GM19455 (cell line): ENCODE measurements at regions not wholly inside any gene's neighbourhood (a gene's known extent, or its start where the extent isn't known, plus 50 kb on each side); places are given as distances from the start of the nearest gene placed in this dataset.
"Not testable (repeated sequence)": the region's sequence is repeated elsewhere in the genome, so short reads cannot be mapped to it uniquely, and the experiment has no call there.

Experiments used
- ATAC-seq: cut with Tn5 transposase; IDR thresholded peaks from one replicate; pipeline ENCODE4 v1.9.1; 2021; ENCODE audit not compliant: unreplicated experiment

DNA sequence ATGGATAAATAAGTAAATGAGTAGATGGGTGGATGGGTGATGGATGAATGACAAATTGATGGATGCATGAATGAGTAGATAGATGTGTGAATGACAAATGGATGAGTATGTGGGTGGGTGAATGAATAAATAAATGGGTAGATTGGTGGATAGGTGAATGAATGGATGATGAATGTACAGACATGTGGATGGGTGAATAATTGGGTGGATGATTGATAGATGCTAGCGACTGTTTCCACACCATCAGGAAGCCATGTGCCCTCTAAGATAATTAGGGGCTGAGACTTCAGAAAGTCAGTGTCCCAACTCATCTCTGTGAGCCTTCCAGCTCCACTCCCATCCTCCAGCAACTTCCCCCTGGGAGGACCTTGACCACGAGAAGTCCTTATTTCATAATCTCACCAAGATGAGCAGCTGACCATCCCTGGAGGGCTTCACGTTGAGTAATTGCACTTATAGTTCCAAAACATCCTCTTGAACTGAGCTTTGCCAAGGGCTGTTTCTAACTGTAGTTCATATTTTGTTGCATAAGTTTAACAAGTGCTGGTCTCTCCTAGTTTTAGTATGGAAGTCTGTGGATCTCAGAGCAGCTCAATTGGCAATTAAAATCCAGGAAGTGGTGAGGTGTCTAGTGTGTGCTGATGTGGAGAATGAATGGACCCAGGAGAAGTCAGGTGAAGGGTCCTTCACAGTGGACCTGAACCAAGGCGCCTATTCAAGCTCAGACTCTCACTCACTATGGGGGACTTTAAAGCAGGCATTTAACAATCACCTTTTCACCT is 295.7 kb downstream of the ADGRD1 start:
- no peak for ATAC-seq

DNA sequence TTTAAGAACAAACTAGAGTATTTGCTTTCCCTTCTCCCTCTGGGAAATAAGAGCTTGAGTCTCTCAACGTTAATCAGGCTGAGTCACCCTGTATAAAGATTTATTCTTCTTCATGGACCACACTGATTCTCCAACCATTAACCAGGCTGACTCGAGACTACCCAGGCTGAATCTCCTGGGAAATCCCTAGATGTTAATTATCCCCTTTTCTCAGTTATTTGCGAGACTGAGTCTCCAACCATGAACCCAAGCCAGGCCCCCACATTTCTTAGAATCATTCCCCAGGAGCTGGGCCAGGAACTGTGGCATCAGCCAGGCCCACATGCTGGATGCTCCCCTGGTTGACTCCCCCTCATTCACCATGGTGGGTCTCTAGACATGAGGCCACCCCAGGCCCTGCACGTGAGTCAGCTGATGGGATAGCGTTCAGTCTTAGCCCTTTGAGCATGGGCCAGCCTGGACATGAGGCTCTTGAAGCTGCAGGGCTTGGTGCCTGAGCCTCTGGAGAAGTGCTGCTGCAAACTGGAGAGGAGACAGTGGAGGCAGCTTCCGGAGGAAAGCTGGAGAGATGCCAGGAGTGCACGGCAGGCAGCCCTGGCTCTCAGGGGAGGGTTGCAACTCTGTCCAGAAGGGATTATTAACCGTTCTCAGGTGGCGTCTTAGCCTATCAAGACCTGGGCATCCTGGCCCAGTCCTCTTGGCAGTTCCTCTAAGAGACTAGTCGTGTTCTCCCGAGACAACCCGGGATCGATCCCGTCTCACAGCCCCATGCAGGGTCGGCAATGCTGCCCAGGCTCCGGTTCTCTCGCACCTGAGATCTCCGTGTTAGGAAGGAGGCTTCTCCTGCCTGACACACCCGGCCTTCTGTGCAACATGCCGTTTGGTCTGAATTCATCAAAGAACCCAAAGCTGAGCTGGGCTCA is 296.6 kb downstream of the ADGRD1 start:
- no peak for ATAC-seq

DNA sequence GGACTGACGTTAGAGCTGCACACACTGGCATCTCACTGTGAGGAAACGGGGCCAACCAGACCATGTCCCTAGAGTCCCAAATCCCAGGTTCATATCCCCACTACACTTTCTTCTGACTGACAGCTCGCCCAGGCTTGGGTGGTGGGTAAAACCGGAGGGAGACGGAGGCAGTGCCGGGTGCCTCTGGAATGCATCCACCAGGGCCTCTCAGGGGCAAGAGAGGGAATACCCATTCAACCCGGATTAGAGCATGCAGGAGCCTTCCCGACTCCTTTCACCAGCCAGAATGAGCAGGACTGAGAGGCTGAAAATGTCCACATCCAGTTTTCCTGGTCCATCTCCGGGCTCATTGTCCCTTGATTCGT is 297.2 kb downstream of the ADGRD1 start:
- no peak for ATAC-seq

- ATAC-seq = no peak
Observed at GRCh38 chr12:131251336-131252101, 297.8 kb downstream of the ADGRD1 start.

DNA sequence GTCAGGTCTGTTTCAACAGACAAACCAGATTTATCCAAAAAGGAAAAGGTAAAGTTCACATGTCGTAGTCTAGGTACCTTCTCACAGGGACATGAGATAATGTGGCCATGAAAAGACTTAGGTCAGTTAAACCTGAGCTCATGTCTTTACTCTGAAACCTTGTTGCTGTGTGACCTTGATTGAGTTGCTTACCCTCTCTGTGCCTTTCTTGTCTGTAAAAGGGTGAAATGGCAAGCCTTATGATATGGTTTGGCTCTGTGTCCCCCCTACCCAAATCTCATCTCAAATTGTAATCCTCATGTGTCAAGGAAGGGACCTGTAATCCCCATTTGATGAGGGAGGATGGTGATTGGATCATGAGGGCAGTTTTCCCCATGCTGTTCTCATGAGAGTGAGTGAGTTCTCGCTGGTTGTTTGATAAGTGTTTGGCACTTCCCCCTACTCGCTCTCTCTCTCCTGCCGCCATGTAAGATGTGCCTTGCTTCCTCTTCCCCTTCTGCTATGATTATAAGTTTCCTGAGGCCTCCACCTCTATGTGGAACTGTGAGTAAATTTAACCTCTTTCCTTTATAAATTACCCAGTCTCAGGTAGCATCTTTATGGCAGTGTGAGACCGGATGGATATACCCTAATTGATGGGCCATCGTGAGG is 299.8 kb downstream of the ADGRD1 start:
- ATAC-seq = no peak

GRCh38 chr12:131254374-131254773 is 300.7 kb downstream of the ADGRD1 start:
- ATAC-seq = no peak

DNA sequence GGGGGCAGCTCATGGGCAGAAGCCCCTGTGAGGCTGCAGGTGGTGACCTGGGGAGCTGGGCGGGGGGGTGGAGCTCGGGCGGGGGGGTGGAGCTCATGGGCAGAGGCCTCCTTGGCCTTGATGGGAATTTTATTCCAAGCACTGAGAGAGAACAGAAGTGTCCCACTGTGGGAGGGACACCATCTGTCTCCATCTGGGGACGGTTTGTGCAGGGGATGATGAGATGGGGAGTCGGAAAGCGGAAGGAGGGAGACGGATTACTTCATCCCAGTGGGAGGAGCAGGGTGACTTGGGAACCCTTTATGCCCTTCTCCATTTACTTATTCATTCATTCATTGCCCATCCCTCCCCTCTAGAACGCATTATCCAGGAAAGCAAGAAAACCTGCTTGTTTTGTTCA is 304.7 kb downstream of the ADGRD1 start:
- ATAC-seq = no peak

GRCh38 chr12:131260251-131260905 is 306.7 kb downstream of the ADGRD1 start:
- ATAC-seq = no peak

GRCh38 chr12:131260954-131261353 is 307.2 kb downstream of the ADGRD1 start:
- ATAC-seq = no peak

DNA sequence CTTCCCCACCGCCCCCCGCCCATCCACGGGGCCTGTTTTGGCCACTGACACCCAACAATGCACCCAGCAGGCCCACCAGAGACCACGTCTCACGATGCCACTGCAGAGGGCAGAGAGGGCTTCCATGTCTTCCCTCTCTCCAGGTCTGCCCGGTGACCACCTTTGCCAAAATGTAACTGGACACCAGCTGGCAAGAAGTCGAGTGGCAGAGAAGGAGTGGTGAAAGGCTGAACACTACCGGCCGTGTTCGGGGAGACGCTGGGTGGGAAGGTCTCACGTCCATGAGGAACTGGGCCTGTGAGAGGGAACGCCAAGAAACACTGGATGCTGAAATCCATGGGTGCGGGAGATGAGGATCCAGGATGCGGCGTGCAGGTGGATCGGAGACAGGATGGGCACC is 308.2 kb downstream of the ADGRD1 start:
- no peak for ATAC-seq

- no peak for ATAC-seq
Observed at GRCh38 chr12:131263626-131264025, 309.9 kb downstream of the ADGRD1 start.

- ATAC-seq = no peak
Observed at GRCh38 chr12:131264635-131265034, 310.9 kb downstream of the ADGRD1 start.

DNA sequence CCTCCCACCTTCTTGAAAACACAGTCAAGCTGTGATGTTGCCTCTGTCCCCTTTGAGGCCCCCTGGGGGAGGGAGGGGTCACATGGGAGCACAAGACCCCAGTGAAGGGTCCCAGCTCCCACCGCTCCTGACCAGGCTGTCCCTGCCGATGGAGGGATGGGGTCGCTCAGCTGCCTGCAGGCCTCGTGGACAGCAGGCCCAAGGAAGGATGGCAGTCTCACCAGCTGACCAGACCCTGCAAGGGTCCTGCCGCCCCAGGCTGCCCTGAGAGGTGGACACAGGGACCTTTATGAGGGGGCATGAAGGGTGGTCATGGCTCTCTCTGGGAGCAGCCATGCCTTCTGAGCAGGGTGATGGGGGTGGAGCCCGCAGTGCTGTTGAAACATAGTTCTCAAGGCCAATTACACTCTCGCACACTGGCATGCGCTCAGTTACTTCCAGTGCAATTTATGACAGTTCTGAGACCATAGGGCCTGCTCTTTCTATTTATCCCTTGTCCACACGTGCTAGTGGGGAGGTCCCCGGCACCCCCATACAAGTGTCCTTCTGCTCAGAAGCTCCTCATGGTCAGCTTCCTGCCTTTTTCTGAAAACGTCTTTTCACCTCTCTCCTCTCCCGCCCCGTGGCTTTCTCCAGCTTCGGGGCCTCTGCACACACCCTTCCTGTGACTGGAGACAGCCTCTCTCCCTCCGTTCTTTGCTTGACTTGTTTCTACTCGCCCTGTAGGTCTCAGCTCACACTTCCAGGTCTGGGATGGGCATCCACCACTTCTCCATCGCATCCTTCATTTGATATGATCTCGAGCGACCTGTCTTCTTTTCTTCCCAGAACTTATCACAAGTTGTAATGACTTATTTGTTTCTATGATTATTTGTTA is 313.1 kb downstream of the ADGRD1 start:
- no peak for ATAC-seq

DNA sequence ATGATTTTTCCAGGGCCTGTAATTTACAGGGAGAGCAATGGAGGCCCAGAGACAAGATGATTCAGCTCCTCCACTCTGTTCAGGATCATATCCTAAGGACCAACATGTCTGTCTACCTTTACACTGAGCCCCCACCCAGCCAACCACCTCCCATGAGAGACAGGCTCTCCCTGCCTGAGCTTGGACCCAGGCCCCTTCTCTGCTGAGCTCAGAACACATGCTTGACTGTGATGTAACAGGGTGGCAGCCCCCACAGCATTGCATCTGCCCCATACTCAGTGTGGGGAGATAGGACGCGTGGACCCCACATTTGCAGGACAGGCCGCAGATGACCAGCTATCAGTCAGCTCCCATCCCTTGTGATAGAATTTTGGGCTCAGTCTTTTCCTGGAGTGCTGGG is 313.9 kb downstream of the ADGRD1 start:
- ATAC-seq = no peak

DNA sequence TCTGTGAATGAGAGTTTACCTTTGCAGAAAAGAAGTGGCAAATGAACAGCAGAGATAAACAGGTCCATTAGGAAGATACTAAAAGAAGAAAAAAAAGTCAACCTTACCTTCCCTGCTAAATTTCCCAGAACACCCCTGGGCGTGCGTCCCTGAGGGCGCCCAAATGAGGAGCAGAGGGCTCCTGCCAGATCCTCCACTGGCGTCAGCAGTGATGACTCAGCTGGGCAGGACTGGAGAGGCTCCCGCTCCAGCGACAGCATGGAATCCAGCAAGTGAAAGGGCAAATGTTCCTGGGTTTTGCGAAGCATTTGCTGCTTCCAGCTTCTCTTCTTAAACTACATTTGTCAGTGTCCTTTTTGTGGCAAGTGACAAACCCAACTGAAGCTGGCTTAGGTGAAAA is 314.4 kb downstream of the ADGRD1 start:
- not testable (repeated sequence) for ATAC-seq

DNA sequence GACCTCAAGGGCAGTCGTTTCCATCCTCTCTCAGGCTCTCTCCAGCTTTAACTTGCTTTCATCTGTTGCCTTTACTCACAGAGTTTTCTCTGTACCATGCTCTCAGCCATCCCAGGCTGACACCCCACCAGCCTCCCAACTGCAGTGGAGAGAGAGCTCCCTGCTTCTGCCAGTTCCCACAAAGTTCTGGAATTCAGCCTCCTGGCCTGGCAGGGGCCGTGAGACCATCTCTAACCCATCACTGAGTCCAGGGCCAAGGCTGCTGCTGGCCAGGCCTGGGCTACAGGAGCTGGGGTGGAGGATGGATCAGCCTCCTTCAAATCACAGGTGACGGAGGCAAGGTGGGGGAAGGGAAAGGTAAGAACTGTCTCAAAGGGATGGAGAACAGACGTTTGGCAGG is 314.9 kb downstream of the ADGRD1 start:
- ATAC-seq = not testable (repeated sequence)

DNA sequence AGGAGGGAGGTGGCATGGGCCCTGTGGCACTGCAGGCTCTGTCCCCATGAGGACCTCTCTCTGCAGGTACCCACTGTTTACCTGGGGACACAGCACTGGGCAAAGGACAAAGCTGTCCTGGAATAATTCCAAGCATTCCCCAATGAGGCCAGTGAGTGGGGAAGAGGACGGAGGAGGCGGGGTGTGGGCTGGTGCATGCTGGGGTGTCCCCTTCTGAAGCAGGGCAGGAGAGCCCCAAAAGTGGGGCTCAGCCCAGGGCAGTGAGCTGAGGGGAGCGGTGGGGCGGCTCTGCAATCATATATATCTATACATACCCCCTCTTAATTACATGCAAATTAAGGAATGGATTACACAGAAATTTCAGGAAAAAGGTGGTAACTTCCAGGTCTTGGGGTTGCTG is 315.8 kb downstream of the ADGRD1 start:
- ATAC-seq = no peak

GRCh38 chr12:131269977-131270376 is 316.3 kb downstream of the ADGRD1 start:
- ATAC-seq = not testable (repeated sequence)

- no peak for ATAC-seq
Observed at GRCh38 chr12:131271724-131272123, 318.0 kb downstream of the ADGRD1 start.
